ENCODE measurements at regions not wholly inside any gene's neighbourhood (a gene's known extent, or its start where the extent isn't known, plus 50 kb on each side); places are given as distances from the start of the nearest gene placed in this dataset.

DNA sequence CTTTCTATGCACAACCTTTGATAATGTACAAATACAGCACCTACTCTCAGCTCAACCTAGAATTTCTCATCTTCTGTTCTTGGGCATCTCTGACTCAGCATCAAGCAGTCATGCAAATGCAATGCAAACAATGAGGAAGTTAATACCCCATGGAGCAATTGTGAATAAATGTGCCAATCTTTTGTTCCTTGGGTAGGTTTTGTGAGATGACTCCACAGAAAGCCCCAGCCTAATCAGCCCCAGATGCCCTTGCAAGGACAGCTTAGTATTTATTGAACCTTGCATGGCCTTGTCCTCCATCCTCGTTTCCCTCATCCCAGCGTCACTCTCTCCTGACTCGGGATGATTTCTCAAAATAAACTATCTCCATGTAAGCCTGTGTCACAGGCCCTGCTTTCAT is 494.7 kb upstream of the NECTIN3 start:
- no peak for DNase-seq

DNA sequence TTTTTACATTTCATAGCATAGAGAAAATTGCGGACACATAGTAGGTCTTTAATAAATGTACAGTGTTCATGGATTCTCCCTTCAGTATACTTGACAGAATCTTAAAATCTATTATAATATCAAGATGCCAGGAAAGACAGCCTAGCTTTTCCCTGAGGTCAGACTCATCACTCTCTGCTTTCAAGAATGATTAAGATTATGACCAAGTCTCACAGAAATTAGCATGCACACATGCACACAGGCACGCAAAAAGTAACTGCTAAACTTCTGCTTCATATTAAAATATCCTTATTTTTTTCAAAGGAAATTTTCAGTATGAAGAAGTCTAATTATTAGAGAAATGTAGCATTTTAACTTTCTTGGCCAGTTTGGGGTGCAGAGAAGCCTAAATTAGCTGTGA is 493.8 kb upstream of the NECTIN3 start:
- DNase-seq, result no peak

DNA sequence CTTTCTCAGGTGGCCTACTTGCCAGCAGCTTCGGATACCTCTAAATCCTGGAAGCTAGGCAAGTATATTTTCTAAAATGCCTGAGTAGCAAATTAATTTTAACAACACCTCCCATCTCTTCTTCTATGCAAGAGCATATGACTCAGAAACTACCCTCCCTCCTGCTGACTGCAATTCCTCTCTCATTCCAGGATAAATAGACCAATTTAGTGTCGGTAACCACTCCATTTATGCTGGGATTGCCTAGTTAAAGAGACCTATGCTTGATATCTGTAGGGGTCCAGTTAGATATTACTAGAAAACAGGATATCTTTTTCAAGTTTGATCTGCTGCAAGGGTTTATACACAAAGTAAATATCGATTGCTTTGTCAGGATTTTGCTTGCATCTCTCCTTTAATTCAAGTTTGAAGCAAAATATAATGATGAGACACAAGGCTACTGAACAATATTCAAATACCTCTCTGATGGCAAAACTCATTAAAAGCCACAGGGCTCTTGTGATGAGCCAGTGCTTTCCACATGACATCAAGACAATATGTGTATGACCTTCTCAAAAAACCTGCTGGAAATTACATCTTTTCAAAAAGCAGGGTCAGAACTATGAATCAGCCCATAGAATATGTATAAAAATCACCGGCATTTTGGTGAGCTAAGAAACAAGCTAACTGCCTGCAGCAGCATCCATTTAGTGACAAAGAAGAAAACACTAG is 491.6 kb upstream of the NECTIN3 start:
- no peak for DNase-seq

DNA sequence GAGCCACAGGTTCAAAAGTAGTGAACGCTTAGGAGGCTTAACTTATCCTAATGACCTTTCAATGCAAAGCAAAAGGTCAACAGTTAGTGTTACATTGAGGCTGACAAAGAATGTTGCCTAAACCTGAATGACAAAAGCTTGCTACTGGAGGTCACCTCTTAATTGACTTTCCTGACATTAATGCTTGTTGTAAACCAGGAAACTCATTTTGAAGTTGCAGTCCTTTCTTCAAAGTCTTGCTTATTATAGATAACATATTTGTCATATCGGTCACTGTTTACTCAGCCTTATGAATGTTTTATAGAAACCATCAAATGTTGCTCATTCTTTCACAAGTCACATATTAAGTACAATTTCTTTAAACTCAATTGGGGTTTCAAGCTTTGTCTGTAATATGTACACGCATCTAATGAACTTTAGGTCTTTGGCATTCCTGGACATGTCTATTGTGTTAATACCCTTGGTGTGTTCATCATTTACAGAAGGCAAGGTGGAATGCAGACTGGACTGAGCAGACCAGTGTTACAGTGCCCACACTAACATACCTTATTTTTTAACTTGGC is 488.2 kb upstream of the NECTIN3 start:
- no peak for DNase-seq

DNA sequence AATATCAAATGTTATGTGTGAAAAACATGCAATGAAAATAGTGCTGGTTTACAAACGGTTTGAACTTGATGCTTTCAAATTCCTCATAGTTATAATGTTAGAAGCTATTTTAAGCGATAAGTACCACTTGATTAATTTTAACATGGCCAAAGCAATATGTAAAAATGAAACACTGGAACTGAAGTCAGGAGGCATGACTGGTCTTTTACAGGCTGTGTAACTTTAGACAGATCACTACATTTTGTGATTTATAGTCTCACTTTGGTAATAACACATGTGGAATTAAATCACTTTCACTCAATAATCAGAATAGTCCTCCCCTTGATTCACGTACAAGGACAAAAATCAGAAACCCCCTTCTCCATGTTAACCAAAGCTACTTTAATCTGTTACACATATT is 482.7 kb upstream of the NECTIN3 start:
- no peak for DNase-seq

DNA sequence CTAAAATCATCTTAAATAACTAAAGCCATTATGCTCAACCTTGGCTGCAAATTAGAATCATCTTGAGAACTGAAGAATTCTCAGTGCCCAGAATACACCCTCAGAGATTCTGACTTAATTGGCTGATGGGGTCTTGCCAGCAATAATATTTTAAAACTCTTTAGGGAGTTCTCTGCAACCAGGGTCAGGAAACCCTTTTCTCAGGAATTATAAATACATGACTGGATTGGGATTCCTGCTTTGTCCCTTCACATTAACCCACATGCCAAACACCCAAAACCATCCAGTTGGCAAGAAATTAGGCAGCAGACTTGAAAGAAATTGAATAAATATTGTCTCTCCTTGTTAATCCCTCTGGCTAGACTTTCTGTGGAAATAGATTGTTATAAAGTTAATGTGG is 482.3 kb upstream of the NECTIN3 start:
- DNase-seq, result no peak

DNA sequence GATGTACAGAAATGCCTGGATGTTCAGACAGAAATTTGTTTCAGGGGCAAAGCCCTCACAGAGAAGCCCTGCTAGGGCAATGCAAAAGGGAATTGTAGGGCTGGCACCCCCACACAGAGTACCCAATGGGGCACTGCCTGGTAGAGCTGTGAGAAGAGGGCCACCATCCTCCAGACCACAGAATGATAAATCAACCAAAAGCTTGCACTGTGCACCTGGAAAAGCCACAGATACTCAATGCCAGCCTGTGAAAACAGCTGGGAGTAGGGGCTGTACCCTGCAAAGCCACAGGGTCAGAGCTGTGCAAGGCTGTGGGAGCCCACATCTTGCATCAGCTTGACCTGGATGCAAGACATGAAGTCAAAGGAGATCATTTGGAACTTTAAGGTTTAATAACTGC is 477.9 kb upstream of the NECTIN3 start:
- no peak for DNase-seq

DNA sequence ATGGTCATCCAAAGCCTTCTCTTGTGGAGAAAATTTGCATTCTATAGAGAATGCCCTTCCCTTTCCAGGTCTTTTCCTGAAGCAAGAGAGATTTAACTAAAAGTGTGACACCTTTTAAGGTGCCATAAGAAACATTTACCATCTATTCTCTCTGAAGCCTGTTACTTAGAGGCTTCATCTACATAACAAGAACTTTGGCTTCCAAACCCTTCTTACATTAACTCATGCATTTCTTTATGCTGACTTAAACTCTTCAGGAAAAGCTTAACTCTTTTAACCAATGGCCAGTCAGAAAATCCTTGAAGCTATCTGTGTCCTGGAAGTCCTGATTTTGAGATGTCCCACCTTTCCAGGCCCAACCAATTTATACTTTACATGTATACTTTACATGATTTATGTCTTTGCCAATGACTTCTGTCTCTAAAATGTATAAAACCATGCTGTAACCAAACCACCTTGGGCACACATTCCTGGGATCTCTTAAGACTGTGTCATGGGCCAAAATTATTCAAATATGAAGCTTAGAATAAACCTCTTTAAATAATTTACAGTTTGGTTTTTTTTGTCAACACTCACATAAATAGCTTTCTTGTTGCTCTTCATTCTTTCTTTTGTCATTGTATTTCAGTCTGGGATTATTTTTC is 472.6 kb upstream of the NECTIN3 start:
- no peak for DNase-seq

DNA sequence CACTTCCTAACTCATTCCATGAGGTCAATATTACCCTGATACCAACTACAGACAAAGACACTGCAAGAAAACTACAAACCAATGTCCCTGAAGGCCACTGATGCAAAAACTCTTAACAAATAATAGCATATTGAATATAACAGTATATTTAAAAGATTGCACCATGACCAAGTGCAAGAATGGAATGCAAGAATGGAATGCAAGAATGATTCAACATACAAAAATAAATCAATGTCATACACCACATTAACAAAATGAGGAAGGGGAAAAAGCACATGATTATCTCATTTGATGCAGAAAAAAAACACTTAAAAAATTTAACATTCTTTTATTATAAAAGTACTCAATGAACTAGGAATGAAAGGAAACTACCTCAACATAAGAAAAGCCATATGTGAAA is 463.1 kb upstream of the NECTIN3 start:
- no peak for DNase-seq

DNA sequence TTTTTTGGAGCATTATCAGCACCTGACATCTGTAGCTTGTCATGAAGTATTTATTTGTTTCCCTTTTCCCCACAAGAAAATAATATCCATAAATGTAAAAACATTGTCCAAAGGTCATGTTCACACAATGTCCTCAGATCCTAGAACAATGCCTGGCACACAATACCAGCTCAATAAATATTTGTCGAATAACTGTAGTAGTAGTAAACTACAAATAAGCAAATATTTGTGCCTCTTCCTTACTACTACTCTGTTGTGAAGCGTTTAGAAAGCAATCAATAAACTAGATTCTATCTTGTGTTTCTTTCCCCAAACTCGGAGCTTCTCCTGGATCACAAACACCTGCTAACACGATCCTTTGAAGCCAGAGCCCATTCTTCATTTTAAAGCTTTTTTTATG is 459.6 kb upstream of the NECTIN3 start:
- no peak for DNase-seq

DNA sequence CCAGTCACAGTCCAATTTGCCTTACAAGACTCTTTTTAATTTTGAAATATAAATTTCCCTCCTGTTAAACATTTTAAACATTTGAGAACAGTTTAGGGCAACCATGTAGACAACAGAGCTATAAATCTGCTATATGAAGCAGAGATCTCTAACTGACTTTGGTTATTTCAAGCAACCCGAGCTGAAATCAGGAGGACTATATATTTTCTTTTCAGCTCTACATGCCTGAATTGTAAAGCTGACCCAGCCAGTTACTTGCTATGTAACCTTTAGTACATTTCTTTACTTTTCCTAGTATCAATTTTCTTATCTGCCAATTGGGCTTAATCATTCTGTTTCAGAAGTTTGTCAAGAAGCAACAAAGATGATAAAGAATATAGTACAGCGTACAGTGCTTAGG is 457.4 kb upstream of the NECTIN3 start:
- no peak for DNase-seq

DNA sequence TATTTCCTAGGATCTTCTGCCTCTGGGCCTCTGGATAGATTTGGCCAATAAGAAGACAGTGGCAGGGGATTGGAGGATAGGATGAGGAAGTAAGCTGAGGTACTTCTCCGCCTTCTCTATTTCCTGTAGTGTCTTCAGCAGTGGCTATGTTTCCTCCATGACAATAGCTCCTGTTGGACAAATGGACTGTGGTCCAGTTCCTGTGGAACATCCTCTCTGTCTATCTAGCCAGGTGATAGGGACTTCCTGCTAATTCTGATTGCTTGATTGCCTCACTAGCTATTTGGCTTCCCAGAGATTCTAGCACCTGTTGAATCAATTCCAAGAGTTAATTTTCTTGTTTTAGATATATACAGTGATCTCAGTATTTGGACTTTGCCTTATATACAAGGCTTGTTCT is 456.2 kb upstream of the NECTIN3 start:
- no peak for DNase-seq

DNA sequence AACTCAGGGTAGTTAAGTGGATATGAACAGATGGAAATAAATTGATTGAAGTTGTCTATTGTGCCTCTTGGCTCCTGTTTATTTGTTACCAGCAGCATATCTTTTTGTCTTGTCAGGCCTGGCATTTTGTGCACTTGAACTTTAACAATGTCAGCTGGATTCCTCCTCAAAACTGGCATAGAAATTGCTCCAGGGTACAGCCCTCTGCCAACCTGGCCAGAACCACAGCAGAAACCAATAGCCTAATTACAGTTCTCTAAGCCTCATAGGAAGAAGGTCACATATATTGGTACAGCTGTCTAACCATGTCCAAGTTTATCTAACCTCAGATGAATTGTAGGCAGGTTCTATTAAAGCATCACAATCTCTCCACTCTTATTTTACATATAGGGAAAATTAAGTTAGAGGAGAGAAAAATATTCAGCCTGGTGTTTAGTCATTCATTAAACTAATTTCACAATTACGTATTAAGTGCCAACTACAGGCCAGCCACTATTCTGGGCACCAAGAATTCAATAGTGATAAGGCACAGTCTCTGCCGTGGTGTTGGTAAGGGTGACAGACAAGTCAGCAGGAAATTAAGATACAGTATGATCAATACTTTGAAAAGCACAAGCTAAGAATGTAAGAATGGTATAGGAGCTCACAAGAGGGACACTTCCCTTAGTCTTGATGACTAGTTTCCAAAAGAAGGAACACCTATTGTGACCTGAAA is 452.9 kb upstream of the NECTIN3 start:
- DNase-seq, result no peak

DNA sequence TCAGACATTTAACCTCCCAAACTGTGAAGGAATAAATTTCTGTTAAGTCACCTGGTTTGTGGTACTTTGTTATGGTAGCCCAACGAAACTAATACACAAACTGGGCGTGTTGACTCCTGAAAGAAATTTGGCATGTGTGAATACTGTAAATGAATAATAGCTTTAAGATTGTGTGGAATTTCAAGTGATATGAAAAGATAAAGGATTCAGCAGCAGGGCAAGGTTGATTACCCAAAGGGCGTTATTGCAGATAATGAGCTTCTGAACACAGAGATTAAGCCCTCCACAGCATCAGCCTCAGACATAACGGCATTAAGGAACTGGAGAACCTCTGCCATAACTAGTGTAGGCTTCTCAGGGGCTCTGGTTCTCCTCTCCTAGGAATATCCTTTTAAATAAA is 451.5 kb upstream of the NECTIN3 start:
- no peak for DNase-seq

DNA sequence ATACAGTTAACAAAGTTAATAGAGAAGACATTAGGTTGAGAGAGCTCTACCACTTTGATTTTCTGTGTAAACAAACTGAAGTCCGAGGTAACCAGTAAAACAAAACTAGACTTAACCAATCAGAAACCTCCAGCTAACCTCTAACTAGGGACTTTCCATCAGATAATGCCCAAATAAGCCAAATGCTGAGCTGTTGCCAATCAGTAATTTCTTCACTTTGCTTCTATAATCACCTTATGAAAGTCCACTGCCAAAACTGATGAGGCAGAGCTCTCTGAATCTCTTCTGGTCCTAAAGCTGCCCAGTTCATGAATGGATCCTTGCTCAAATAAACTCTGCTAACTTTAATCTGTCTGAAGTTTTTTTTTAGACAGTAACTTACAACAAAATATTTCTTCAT is 448.0 kb upstream of the NECTIN3 start:
- peak; percentile 3 for DNase-seq

DNA sequence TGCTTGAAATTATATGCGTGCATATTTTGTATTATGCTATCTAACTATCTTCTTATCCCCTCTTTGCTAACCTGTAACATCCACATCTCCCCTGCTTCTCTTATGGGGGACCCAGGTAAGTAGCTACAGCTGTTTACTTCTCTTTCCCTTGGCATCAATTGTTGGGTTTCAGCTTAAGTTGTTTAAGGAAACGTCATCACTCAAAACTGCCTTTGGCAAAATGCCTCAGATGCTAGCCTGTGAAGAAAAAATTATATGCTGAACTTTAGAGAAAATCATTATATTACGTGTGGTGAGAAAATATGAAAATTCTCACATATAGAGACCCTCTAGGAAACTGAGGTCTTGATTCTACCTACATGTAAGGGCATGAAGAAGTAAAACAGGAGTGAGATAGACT is 447.0 kb upstream of the NECTIN3 start:
- DNase-seq, result no peak

DNA sequence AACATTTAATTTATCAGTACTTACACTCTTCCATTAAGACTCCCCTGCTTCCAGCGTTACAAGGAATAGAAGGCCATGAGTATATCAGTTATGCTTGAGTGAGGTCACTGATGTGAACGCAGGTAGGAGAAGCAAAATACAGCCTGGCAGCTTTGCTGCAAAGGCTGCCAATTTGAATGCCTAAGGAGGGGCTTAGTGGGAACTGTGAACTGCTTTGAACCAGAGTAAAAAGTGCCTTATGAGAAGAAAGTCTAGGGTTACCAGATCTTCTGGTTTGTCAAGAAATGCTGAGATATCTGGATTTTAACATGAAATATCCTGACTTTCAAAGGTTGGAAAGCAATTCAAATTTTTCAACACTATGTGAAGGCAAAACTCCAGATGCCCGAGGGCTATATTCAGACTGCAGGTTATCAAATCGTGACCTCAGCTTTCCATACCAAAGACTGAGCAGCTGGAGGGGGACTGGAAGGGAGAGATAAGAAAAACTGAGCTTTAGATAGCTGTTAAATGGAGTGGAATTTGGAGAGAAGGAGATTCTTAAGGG is 446.3 kb upstream of the NECTIN3 start:
- DNase-seq, result no peak

DNA sequence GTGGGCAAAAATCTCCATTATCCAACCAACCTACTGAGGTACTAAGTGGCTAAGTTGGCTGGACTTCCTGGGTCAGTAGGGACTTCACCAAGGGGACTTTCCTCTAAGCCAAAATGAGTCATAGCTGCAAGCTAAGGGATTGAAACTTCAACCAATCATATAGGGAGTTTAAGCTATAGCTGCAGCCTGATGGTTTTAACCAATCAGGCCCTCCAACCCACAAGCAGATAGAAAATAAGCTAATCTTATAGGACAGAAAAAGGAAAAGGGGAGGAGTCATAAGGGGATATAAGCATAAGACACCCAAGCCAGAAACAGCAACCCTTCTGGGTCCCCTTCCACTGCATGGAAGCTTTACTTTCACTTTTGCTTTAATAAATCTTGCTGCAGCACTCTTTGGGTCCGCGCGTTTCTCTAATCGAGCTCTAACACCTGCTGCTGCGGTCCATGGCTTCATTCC is 444.9 kb upstream of the NECTIN3 start:
- peak; percentile 48 for DNase-seq

DNA sequence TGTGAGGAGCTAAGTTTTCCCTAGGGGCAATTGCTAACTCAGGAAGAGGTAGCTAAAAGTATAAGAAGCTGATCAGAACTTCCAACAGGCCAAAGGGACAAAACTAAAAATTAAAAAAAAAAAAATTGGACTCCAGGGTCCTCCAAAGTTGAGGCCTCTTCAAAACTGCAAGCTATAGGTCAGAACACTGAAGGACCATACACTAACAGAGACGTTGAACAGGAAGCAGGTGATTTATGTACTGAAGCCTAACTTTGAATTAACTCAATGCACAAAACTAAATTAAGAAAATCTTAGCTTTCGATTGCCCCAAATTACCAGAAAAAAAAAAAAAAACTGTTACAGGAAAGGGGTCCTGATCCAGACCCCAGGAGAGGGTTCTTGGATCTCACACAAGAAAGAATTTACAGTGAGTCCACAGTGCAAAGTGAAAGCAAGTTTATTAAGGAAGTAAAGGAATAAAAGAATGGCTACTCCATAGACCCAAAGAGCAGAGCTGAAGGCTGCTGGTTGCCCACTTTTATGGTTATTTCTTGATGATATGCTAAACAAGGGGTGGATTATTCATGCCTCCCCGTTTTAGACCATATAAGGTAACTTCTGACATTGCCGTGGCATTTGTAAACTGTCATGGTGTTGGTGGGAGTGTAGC is 442.8 kb upstream of the NECTIN3 start:
- no peak for DNase-seq

DNA sequence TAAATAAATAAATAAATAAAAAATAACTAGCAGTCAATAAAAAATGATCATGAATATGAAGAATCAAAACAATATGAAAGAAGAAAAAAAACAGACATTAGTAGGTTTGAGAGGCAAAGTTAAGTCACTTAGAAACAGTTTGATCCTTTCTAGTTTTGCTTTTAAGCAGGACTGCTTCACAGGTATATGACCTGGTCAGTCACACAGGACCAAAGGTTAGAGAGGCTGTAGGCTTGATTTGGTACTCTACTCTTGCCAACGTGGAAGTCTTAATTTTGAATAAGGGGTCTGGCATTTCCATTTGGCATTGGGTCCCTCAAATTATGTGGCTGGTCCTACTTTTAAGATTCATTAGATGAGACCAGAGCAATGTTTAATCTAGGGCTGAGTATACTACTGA is 441.7 kb upstream of the NECTIN3 start:
- no peak for DNase-seq

DNA sequence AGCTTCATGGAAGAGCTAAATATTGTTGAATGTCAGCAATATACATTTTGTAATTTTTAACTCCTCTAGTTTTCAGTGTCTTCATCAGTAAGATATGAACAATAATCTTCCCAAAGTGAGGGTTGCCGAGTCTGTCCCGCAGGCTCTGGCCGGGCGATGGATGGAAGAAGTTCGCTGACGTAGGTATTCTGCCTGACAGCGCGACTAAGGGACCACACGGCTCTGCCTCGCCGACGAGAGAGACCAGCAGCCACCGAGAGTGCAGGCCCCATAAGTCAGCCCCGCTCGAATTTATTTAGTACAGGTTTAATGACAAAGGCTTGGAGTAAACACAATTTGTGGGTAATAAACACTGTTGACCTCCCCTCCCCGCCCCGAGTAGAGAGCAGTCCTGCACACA is 427.4 kb upstream of the NECTIN3 start:
- no peak for DNase-seq

DNA sequence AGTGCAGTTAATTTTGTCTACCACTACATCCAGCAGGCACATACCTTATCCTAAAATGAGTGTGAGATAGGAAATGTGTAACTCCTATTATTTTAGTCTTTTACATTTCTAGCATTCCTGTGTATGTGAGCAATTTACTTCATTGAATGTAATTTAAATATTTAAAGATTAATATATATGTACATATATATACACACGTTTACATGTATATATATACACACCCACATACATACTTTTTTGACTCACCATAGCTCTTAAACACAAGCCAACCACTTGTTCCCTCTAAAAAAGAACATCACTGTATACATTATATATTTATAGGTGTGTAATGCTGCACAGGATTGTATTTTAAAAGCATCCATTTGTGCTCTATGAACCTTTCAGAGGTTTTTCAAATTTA is 425.6 kb upstream of the NECTIN3 start:
- no peak for DNase-seq

DNA sequence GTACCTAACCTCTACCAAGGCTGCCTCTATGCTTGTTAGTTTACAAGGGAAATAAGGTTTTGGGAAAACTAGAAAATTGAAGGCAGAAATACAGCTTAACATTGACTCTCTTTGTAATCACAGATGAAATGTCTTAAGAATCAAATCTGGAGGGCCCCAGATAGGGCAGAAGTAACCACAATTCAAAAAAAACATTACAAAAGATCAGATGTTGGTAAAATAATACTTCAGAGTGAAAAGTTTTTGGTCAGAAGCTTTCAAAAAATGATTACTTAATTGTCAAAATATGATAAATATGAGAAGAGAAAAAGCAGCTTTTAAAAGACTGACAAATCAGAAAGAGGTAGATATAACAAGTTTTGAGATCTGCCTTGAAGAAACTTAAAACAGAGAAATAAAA is 425.1 kb upstream of the NECTIN3 start:
- no peak for DNase-seq

All from CD4-positive, alpha-beta T cell treated with Interleukin-12 subunit alpha and Interleukin-12 subunit beta, for 1 hour (primary cell).